Kidney (tissue), 13 donors: ENCODE measurements at regions not wholly inside any gene's neighbourhood (a gene's known extent, or its start where the extent isn't known, plus 50 kb on each side); places are given as distances from the start of the nearest gene placed in this dataset.

Experiments
- DNase-seq, 5 donors: peaks; one replicate each; pipeline ENCODE4 v3.0.0-alpha.2; 2013 to 2020
- FAIRE-seq: peaks from 2 replicates; lab custom pipeline; 2012; peaks lifted over from hg19 to GRCh38; lab: Jason Lieb, UNC
- H3K27ac ChIP-seq, 2 donors: one replicate each; pipeline ENCODE4 v1.7.0; 2013; ENCODE audit warnings: low read depth in 2 of 2, low read length in 2 of 2, inconsistent platforms in 1 of 2
- H3K27me3 ChIP-seq: one replicate; pipeline ENCODE4 v1.7.1; 2013; ENCODE audit warnings: low read length, inconsistent platforms; ENCODE audit not compliant: control insufficient read depth, insufficient read depth
- H3K36me3 ChIP-seq, 3 donors: one replicate each; pipeline versions ENCODE4 v1.7.0 to v1.7.1; 2013; ENCODE audit warnings: low read length in 3 of 3, control low read depth in 1 of 3, inconsistent platforms in 1 of 3; ENCODE audit not compliant: insufficient read depth in 3 of 3, control insufficient read depth in 2 of 3
- H3K4me1 ChIP-seq, 3 donors: one replicate each; pipeline versions ENCODE4 v1.7.0 to v1.7.1; 2013; ENCODE audit warnings: low read length in 3 of 3, inconsistent platforms in 1 of 3, low read depth in 1 of 3; ENCODE audit not compliant: control insufficient read depth in 2 of 3, insufficient read depth in 2 of 3
- H3K4me3 ChIP-seq, 3 donors: one replicate each; pipeline versions ENCODE4 v1.7.0 to v1.8.1; 2013; ENCODE audit warnings: low read length in 3 of 3, control low read depth in 1 of 3, inconsistent platforms in 1 of 3
- H3K9ac ChIP-seq, 3 donors: one replicate each; pipeline versions ENCODE4 v1.7.0 to v1.7.1; 2013; ENCODE audit warnings: low read length in 3 of 3, control low read depth in 1 of 3, inconsistent platforms in 1 of 3
- H3K9me3 ChIP-seq, 3 donors: one replicate each; pipeline versions ENCODE4 v1.7.0 to v1.7.1; 2013; ENCODE audit warnings: low read length in 3 of 3, control low read depth in 1 of 3, inconsistent platforms in 1 of 3; ENCODE audit not compliant: control insufficient read depth in 2 of 3, insufficient read depth in 1 of 3
- intact Hi-C: fragments of 100-400 bp; cut with DNase I; formaldehyde crosslinking; loops from one replicate; pipeline ENCODE4 v1.11.1; 2022
- TF ChIP-seq, protein P1 (sequence below): IDR thresholded peaks from 3 replicates; pipeline ENCODE4 v1.5.1; 2012; ENCODE audit warnings: mild to moderate bottlenecking, moderate library complexity, borderline replicate concordance; ENCODE audit not compliant: insufficient read depth; ENCODE audit errors: extremely low read depth
- donor health status: control.
- donor health status: control.
- donor health status: control.
- donor health status: control.
- donor health status: control.
- donor health status: DM: yes; HTN: yes; CAD: no.
- donor health status: Normal renal cell carcinoma (clear cell type).

- intact Hi-C loops, result no loop called here
- FAIRE-seq (no peak), DNase-seq (no peak)
- H3K27me3 ChIP-seq, result no peaks in the 10 kb centered on the region
- no peak overlapping the region for H3K9ac ChIP-seq
- no peaks in the 10 kb centered on the region for H3K9me3 ChIP-seq
- TF ChIP-seq, protein P1, sequence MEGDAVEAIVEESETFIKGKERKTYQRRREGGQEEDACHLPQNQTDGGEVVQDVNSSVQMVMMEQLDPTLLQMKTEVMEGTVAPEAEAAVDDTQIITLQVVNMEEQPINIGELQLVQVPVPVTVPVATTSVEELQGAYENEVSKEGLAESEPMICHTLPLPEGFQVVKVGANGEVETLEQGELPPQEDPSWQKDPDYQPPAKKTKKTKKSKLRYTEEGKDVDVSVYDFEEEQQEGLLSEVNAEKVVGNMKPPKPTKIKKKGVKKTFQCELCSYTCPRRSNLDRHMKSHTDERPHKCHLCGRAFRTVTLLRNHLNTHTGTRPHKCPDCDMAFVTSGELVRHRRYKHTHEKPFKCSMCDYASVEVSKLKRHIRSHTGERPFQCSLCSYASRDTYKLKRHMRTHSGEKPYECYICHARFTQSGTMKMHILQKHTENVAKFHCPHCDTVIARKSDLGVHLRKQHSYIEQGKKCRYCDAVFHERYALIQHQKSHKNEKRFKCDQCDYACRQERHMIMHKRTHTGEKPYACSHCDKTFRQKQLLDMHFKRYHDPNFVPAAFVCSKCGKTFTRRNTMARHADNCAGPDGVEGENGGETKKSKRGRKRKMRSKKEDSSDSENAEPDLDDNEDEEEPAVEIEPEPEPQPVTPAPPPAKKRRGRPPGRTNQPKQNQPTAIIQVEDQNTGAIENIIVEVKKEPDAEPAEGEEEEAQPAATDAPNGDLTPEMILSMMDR, result no peak
- H3K4me1 ChIP-seq, result no peaks in the 10 kb centered on the region
- H3K4me3 ChIP-seq, result no peak overlapping the region
- H3K27ac ChIP-seq, result no peak overlapping the region
- H3K36me3 ChIP-seq, result no peaks in the 10 kb centered on the region
Observed at GRCh38 chr2:52558265-52558664, 1209.3 kb upstream of the CHAC2 start.

DNA sequence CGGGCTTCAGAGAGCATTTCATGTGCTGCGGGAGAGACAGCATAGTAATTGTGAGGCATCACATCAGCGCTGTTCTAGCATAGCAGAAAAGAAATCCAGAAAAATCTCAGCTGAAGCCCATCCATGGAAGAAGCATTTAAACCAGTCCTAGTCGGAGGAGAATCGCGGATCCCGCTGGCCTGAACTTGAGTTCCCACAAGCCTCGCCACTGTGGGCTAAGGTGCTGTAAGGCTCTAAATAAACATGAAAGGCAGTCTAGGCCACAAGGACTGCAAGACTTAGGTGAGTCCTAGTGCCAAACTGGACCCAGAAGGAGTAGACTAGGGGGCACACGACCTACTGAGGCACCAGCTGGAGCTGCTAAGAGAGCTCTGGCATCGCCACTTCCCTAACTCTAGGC lies 1225.3 kb upstream of the CHAC2 start:
- H3K9ac ChIP-seq, result no peak overlapping the region
- FAIRE-seq (no peak), DNase-seq (peak in 1 of 5 donors; percentile 16)
- intact Hi-C loops, result no loop called here
- no peaks in the 10 kb centered on the region for H3K27me3 ChIP-seq
- H3K36me3 ChIP-seq, result no peaks in the 10 kb centered on the region
- H3K9me3 ChIP-seq, result no peaks in the 10 kb centered on the region
- TF ChIP-seq, protein P1, result no peak
- no peak overlapping the region for H3K27ac ChIP-seq
- H3K4me1 ChIP-seq, result no peaks in the 10 kb centered on the region
- H3K4me3 ChIP-seq, result no peak overlapping the region

- DNase-seq, result no peak
- no peak overlapping the region for H3K9ac ChIP-seq
- H3K27ac ChIP-seq, result no peak overlapping the region
- no peaks in the 10 kb centered on the region for H3K9me3 ChIP-seq
- no peaks in the 10 kb centered on the region for H3K36me3 ChIP-seq
- no peaks in the 10 kb centered on the region for H3K27me3 ChIP-seq
- TF ChIP-seq, protein P1, result no peak
- H3K4me1 ChIP-seq, result no peaks in the 10 kb centered on the region
- intact Hi-C loops, result no loop called here
- H3K4me3 ChIP-seq, result no peak overlapping the region
- no peak for FAIRE-seq
Observed at GRCh38 chr2:52539026-52539970, 1228.3 kb upstream of the CHAC2 start.
